ENCODE measurements at regions not wholly inside any gene's neighbourhood (a gene's known extent, or its start where the extent isn't known, plus 50 kb on each side); places are given as distances from the start of the nearest gene placed in this dataset.

GRCh38 chr7:41825927-41826480, 123.1 kb upstream of the INHBA start:
- Histone ChIP-seq H3K27me3 (ENCODE audit: control insufficient read depth, insufficient read depth, low read length) (no peaks in the 10 kb centered on the region), H3K4me2 (ENCODE audit: low read length) (no peak overlapping the region), H3K9ac (ENCODE audit: low read depth, low read length) (no peak overlapping the region), H3K4me1 (ENCODE audit: control insufficient read depth, insufficient read depth, low read length) (peaks cover 19% of the 10 kb centered on the region), H3K4me3 (ENCODE audit: low read length) (no peak overlapping the region), H3K36me3 (ENCODE audit: insufficient read depth, low read length) (no peaks in the 10 kb centered on the region), H3K9me3 (replicated peaks; ENCODE audit: low read length) (no peaks in the 10 kb centered on the region)

- Histone ChIP-seq H3K9ac (ENCODE audit: low read depth, low read length) (no peak overlapping the region), H3K4me1 (ENCODE audit: control insufficient read depth, insufficient read depth, low read length) (peaks cover 19% of the 10 kb centered on the region), H3K9me3 (replicated peaks; ENCODE audit: low read length) (no peaks in the 10 kb centered on the region), H3K4me2 (ENCODE audit: low read length) (no peak overlapping the region), H3K36me3 (ENCODE audit: insufficient read depth, low read length) (no peaks in the 10 kb centered on the region), H3K4me3 (ENCODE audit: low read length) (no peak overlapping the region), H3K27me3 (ENCODE audit: control insufficient read depth, insufficient read depth, low read length) (no peaks in the 10 kb centered on the region)
These were observed 121.4 kb upstream of the INHBA start for GRCh38 chr7:41824284-41824683.

GRCh38 chr7:41822259-41822817, 119.4 kb upstream of the INHBA start:
- no peak overlapping the region for H3K4me2 ChIP-seq (ENCODE audit: low read length)

GRCh38 chr7:41821521-41822213, 118.8 kb upstream of the INHBA start:
- Histone ChIP-seq H3K4me2 (ENCODE audit: low read length) (no peak overlapping the region), H3K36me3 (ENCODE audit: insufficient read depth, low read length) (no peaks in the 10 kb centered on the region), H3K4me3 (ENCODE audit: low read length) (no peak overlapping the region), H3K9me3 (replicated peaks; ENCODE audit: low read length) (no peaks in the 10 kb centered on the region), H3K27me3 (ENCODE audit: control insufficient read depth, insufficient read depth, low read length) (no peaks in the 10 kb centered on the region), H3K9ac (ENCODE audit: low read depth, low read length) (no peak overlapping the region), H3K4me1 (ENCODE audit: control insufficient read depth, insufficient read depth, low read length) (peaks cover 22% of the 10 kb centered on the region)

More at GRCh38 chr7:41822259-41822817, 119.4 kb upstream of the INHBA start:
- Histone ChIP-seq H3K9ac (ENCODE audit: low read depth, low read length) (no peak overlapping the region), H3K27me3 (ENCODE audit: control insufficient read depth, insufficient read depth, low read length) (no peaks in the 10 kb centered on the region), H3K9me3 (replicated peaks; ENCODE audit: low read length) (no peaks in the 10 kb centered on the region), H3K4me1 (ENCODE audit: control insufficient read depth, insufficient read depth, low read length) (peaks cover 21% of the 10 kb centered on the region), H3K4me3 (ENCODE audit: low read length) (no peak overlapping the region), H3K36me3 (ENCODE audit: insufficient read depth, low read length) (no peaks in the 10 kb centered on the region)

GRCh38 chr7:41820111-41820671, 117.3 kb upstream of the INHBA start:
- Histone ChIP-seq H3K9ac (ENCODE audit: low read depth, low read length) (no peak overlapping the region), H3K27me3 (ENCODE audit: control insufficient read depth, insufficient read depth, low read length) (no peaks in the 10 kb centered on the region), H3K36me3 (ENCODE audit: insufficient read depth, low read length) (no peaks in the 10 kb centered on the region), H3K4me3 (ENCODE audit: low read length) (no peak overlapping the region), H3K4me2 (ENCODE audit: low read length) (no peak overlapping the region), H3K9me3 (replicated peaks; ENCODE audit: low read length) (no peaks in the 10 kb centered on the region), H3K4me1 (ENCODE audit: control insufficient read depth, insufficient read depth, low read length) (peaks cover 14% of the 10 kb centered on the region)

DNA sequence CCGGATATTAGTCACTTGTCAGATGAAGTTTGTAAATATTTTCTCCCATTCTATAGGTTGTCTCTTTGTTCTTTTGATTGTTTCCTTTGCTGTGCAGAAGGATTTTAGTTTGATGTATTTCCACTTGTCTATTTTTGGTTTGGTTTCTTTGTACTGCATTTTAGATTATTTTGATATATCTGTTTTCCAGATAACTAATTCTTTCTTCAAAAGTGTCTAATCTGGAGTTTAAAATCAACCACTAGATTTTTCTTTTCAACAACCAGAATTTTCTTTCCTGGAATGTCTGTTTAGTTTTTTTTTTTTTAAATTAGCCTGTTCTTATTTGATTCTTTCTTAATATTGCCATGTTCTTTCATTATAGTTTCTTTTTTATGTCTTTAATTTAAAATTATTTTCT, 116.8 kb upstream of the INHBA start:
- H3K36me3 ChIP-seq (ENCODE audit: insufficient read depth, low read length): no peaks in the 10 kb centered on the region
- no peaks in the 10 kb centered on the region for H3K9me3 ChIP-seq (replicated peaks; ENCODE audit: low read length)
- no peak overlapping the region for H3K4me2 ChIP-seq (ENCODE audit: low read length)
- H3K4me3 ChIP-seq (ENCODE audit: low read length): no peak overlapping the region
- H3K27me3 ChIP-seq (ENCODE audit: control insufficient read depth, insufficient read depth, low read length): no peaks in the 10 kb centered on the region
- peaks cover 12% of the 10 kb centered on the region for H3K4me1 ChIP-seq (ENCODE audit: control insufficient read depth, insufficient read depth, low read length)
- no peak overlapping the region for H3K9ac ChIP-seq (ENCODE audit: low read depth, low read length)

DNA sequence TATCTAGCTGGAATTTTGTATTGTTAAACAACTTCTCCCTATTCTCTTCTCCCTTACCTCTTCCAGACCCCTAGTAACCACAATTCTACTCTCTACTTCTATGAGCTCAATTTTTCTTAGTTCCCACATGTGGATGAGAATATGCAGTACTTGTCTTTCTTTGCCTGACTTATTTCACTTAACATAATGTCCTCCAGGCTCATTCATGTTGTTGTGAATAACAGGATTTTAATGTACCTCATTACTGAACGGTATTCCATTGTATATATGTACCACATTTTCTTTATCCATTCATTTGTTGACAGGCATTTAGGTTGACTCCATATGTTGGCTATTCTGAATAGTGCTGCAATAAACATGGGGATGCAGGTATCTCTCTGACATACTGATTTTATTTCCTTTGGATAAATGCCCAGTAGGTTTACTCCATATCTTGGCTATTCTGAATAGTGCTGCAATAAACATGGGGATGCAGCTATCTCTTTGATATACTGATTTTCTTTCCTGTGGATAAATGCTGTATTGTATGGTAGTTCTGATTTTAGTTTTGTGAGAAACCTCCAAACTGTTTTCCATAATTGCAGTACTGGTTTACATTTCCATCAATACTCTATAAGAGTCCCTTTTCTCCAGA, 116.0 kb upstream of the INHBA start:
- Histone ChIP-seq H3K36me3 (ENCODE audit: insufficient read depth, low read length) (no peaks in the 10 kb centered on the region), H3K4me3 (ENCODE audit: low read length) (no peak overlapping the region), H3K9ac (ENCODE audit: low read depth, low read length) (no peak overlapping the region), H3K4me1 (ENCODE audit: control insufficient read depth, insufficient read depth, low read length) (peaks cover 6% of the 10 kb centered on the region), H3K27me3 (ENCODE audit: control insufficient read depth, insufficient read depth, low read length) (no peaks in the 10 kb centered on the region), H3K4me2 (ENCODE audit: low read length) (no peak overlapping the region), H3K9me3 (replicated peaks; ENCODE audit: low read length) (no peaks in the 10 kb centered on the region)

DNA sequence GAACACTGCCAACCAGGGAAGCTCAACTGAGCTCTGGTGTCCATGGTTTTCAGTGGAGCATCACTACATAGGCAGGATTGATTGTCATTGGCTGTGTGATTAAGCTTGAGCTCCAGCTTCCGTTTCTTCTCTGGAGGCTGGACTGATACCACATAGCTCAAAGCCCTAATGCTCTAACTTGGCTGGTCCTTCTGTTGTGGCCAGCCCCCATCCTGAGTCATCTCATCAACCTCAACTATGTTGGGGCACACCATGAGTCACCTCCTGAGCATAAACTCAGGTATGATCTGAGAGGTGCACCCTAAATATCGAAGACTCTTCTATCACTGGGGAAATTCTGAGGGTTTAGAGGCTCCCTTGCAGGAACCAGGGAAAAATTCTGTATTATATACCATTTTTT, 114.5 kb upstream of the INHBA start:
- H3K4me3 ChIP-seq (ENCODE audit: low read length): no peak overlapping the region

DNA sequence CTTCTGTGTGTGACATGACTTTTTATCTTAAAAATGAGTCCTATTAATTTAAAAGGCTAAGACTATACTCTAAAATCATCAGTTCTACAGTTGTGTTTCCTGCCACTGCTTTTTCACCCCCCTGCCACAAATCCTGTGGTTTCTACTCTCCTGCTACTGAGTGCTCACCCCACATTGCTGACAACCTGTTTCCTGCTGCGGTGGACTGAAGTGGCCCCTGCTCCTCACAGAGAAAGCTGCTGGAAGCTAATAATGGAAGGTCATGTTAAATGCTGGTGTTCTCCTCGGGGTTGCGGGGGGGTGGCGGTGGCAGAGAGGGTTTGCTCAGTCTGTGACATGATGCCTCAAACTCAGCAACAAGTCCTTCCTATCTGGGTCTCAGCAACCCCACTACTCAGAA, 113.2 kb upstream of the INHBA start:
- peaks cover 3% of the 10 kb centered on the region for H3K4me1 ChIP-seq (ENCODE audit: control insufficient read depth, insufficient read depth, low read length)
- H3K4me2 ChIP-seq (ENCODE audit: low read length): no peak overlapping the region
- no peaks in the 10 kb centered on the region for H3K27me3 ChIP-seq (ENCODE audit: control insufficient read depth, insufficient read depth, low read length)
- H3K9ac ChIP-seq (ENCODE audit: low read depth, low read length): no peak overlapping the region
- H3K36me3 ChIP-seq (ENCODE audit: insufficient read depth, low read length): no peaks in the 10 kb centered on the region
- H3K4me3 ChIP-seq (ENCODE audit: low read length): no peak overlapping the region
- H3K9me3 ChIP-seq (replicated peaks; ENCODE audit: low read length): no peaks in the 10 kb centered on the region

More for the DNA sequence above, 114.5 kb upstream of the INHBA start:
- Histone ChIP-seq H3K27me3 (ENCODE audit: control insufficient read depth, insufficient read depth, low read length) (no peaks in the 10 kb centered on the region), H3K4me2 (ENCODE audit: low read length) (no peak overlapping the region), H3K9me3 (replicated peaks; ENCODE audit: low read length) (no peaks in the 10 kb centered on the region), H3K9ac (ENCODE audit: low read depth, low read length) (no peak overlapping the region), H3K4me1 (ENCODE audit: control insufficient read depth, insufficient read depth, low read length) (peaks cover 3% of the 10 kb centered on the region), H3K36me3 (ENCODE audit: insufficient read depth, low read length) (no peaks in the 10 kb centered on the region)

GRCh38 chr7:41814888-41815287, 112.0 kb upstream of the INHBA start:
- H3K9me3 ChIP-seq (replicated peaks; ENCODE audit: low read length): no peaks in the 10 kb centered on the region
- H3K4me2 ChIP-seq (ENCODE audit: low read length): no peak overlapping the region
- peaks cover 3% of the 10 kb centered on the region for H3K4me1 ChIP-seq (ENCODE audit: control insufficient read depth, insufficient read depth, low read length)
- no peak overlapping the region for H3K4me3 ChIP-seq (ENCODE audit: low read length)
- no peaks in the 10 kb centered on the region for H3K27me3 ChIP-seq (ENCODE audit: control insufficient read depth, insufficient read depth, low read length)
- no peaks in the 10 kb centered on the region for H3K36me3 ChIP-seq (ENCODE audit: insufficient read depth, low read length)
- H3K9ac ChIP-seq (ENCODE audit: low read depth, low read length): no peak overlapping the region

GRCh38 chr7:41813286-41813685, 110.4 kb upstream of the INHBA start:
- no peak overlapping the region for H3K4me3 ChIP-seq (ENCODE audit: low read length)
- H3K27me3 ChIP-seq (ENCODE audit: control insufficient read depth, insufficient read depth, low read length): no peaks in the 10 kb centered on the region
- H3K4me2 ChIP-seq (ENCODE audit: low read length): no peak overlapping the region
- H3K9me3 ChIP-seq (replicated peaks; ENCODE audit: low read length): no peaks in the 10 kb centered on the region
- H3K36me3 ChIP-seq (ENCODE audit: insufficient read depth, low read length): no peaks in the 10 kb centered on the region
- no peak overlapping the region for H3K9ac ChIP-seq (ENCODE audit: low read depth, low read length)
- H3K4me1 ChIP-seq (ENCODE audit: control insufficient read depth, insufficient read depth, low read length): peaks cover 3% of the 10 kb centered on the region

All from skeletal muscle satellite cell (primary cell).